Lower leg skin (tissue), 3 donors: ENCODE measurements at regions not wholly inside any gene's neighbourhood (a gene's known extent, or its start where the extent isn't known, plus 50 kb on each side); places are given as distances from the start of the nearest gene placed in this dataset.

Experiments used
- CTCF ChIP-seq, 3 donors: fragments of 450-650 bp; IDR thresholded peaks; one replicate each; pipeline ENCODE4 v1.5.1; 2016; ENCODE audit warnings: antibody characterized with exemption in 3 of 3, mild to moderate bottlenecking in 3 of 3, moderate library complexity in 2 of 3
- POLR2A ChIP-seq, 2 donors: fragments of 450-650 bp; IDR thresholded peaks; one replicate each; pipeline ENCODE4 v1.6.1; 2016 to 2017; ENCODE audit warnings: antibody characterized with exemption in 2 of 2, mild to moderate bottlenecking in 1 of 2, moderate library complexity in 1 of 2

GRCh38 chr4:41327770-41328169 is 71.0 kb downstream of the UCHL1 start:
- TF ChIP-seq POLR2A (IDR thresholded peaks at IDR 0.05) (no peak), CTCF (IDR thresholded peaks at IDR 0.05) (no peak)
